ENCODE measurements at regions not wholly inside any gene's neighbourhood (a gene's known extent, or its start where the extent isn't known, plus 50 kb on each side); places are given as distances from the start of the nearest gene placed in this dataset.

DNA sequence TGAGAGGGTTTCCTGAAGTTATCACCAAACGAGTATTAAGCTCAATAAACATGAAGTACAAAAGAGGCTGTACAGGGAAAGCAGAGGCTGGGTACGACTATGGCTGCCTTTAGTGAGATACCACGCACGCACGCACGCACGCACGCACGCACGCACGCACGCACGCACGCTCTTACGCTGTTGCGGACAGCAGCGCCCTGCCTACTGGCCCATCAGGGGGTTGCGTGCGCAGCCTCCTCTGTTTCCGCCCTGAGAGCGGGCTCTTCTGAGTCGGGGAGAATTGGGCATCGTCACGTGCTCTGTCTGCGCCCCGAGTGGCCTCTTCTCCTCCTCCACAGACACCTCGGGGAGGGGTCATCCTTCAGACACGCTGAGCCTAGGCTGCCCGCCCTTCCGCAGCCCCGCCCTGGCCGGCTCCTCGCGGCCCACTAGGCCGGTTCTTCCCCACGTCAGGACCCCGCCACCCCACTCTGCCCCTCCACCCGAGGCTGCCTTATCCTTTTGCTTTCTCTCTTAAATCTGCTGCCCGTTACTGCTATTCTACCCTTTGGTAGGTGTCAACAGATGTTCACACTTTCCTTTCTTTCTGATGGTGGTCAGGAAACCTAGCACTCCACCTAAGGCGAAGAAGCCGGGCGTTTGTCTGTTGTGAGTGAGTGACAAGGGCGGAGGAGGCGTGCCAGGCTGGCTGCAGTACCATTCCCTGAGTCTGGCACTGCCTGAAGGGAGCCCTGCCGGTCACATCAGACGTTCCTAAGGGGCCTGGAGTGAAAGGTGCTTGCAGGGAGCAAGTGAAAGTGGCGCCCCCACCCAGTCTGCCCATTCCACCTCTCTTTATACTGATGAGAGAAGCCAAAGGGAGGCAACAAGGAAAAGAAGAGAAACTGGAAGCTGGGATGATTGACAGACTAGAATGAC lies 300.4 kb upstream of the B3GAT1 start:
- ATAC-seq, result no peak

DNA sequence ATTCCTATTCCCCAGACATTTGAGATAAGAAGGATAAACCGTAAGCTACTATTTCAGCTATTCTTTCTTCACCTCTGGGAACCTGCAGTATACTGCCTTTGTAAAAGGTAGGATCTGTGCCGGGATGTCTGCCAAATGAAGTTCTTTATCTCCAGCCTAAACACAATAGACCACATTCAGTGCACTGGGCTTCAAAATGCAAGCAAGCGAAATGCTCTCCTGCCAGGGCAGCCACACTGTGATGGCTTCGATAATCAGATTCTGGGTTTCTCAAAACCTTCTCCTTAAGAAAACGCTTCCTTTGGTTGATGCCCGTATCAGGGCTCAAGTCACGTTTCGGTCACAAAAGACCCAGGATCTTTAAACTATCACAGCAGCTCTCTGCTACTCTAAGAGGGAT lies 299.5 kb upstream of the B3GAT1 start:
- ATAC-seq, result no peak
- TF ChIP-seq ZFP3 (CRISPR knock-in tag; IDR thresholded peaks at IDR 0.05), result no peak
- no peak for TF ChIP-seq ZC3H10 (CRISPR knock-in tag; IDR thresholded peaks at IDR 0.05)
- no peak for TF ChIP-seq PPARA (CRISPR knock-in tag; IDR thresholded peaks at IDR 0.05; ENCODE audit: borderline replicate concordance)
- TF ChIP-seq, protein P1, sequence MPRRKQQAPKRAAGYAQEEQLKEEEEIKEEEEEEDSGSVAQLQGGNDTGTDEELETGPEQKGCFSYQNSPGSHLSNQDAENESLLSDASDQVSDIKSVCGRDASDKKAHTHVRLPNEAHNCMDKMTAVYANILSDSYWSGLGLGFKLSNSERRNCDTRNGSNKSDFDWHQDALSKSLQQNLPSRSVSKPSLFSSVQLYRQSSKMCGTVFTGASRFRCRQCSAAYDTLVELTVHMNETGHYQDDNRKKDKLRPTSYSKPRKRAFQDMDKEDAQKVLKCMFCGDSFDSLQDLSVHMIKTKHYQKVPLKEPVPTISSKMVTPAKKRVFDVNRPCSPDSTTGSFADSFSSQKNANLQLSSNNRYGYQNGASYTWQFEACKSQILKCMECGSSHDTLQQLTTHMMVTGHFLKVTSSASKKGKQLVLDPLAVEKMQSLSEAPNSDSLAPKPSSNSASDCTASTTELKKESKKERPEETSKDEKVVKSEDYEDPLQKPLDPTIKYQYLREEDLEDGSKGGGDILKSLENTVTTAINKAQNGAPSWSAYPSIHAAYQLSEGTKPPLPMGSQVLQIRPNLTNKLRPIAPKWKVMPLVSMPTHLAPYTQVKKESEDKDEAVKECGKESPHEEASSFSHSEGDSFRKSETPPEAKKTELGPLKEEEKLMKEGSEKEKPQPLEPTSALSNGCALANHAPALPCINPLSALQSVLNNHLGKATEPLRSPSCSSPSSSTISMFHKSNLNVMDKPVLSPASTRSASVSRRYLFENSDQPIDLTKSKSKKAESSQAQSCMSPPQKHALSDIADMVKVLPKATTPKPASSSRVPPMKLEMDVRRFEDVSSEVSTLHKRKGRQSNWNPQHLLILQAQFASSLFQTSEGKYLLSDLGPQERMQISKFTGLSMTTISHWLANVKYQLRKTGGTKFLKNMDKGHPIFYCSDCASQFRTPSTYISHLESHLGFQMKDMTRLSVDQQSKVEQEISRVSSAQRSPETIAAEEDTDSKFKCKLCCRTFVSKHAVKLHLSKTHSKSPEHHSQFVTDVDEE (CRISPR knock-in tag; IDR thresholded peaks at IDR 0.05), result no peak
- no peak for TF ChIP-seq CSDC2 (CRISPR knock-in tag; IDR thresholded peaks at IDR 0.05)
- no peak for TF ChIP-seq SNAI2 (CRISPR knock-in tag; IDR thresholded peaks at IDR 0.05)
- no peak for TF ChIP-seq ZFP30 (CRISPR knock-in tag; IDR thresholded peaks at IDR 0.05)
- no peak for TF ChIP-seq TCF4 (CRISPR knock-in tag; IDR thresholded peaks at IDR 0.05; ENCODE audit: borderline replicate concordance)
- TF ChIP-seq ARNTL (CRISPR knock-in tag; IDR thresholded peaks at IDR 0.05; ENCODE audit: borderline replicate concordance, low read depth), result no peak
- no peak for TF ChIP-seq ZNF70 (CRISPR knock-in tag; IDR thresholded peaks at IDR 0.05)
- TF ChIP-seq ZNF565 (CRISPR knock-in tag; conservative IDR thresholded peaks at IDR 0.05; ENCODE audit: low read depth), result no peak
- TF ChIP-seq TOX (CRISPR knock-in tag; IDR thresholded peaks at IDR 0.05; ENCODE audit: borderline replicate concordance), result no peak
- TF ChIP-seq, protein P2, sequence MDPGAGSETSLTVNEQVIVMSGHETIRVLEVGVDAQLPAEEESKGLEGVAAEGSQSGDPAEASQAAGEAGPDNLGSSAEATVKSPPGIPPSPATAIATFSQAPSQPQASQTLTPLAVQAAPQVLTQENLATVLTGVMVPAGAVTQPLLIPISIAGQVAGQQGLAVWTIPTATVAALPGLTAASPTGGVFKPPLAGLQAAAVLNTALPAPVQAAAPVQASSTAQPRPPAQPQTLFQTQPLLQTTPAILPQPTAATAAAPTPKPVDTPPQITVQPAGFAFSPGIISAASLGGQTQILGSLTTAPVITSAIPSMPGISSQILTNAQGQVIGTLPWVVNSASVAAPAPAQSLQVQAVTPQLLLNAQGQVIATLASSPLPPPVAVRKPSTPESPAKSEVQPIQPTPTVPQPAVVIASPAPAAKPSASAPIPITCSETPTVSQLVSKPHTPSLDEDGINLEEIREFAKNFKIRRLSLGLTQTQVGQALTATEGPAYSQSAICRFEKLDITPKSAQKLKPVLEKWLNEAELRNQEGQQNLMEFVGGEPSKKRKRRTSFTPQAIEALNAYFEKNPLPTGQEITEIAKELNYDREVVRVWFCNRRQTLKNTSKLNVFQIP (CRISPR knock-in tag; IDR thresholded peaks at IDR 0.05; ENCODE audit: borderline replicate concordance, low read depth), result no peak
- no peak for TF ChIP-seq ISL1 (CRISPR knock-in tag; IDR thresholded peaks at IDR 0.05)
- TF ChIP-seq, protein P3, sequence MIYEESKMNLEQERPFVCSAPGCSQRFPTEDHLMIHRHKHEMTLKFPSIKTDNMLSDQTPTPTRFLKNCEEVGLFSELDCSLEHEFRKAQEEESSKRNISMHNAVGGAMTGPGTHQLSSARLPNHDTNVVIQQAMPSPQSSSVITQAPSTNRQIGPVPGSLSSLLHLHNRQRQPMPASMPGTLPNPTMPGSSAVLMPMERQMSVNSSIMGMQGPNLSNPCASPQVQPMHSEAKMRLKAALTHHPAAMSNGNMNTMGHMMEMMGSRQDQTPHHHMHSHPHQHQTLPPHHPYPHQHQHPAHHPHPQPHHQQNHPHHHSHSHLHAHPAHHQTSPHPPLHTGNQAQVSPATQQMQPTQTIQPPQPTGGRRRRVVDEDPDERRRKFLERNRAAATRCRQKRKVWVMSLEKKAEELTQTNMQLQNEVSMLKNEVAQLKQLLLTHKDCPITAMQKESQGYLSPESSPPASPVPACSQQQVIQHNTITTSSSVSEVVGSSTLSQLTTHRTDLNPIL (CRISPR knock-in tag; IDR thresholded peaks at IDR 0.05; ENCODE audit: low read depth), result no peak
- TF ChIP-seq ESRRG (CRISPR knock-in tag; IDR thresholded peaks at IDR 0.05), result no peak
- TF ChIP-seq, protein P4, sequence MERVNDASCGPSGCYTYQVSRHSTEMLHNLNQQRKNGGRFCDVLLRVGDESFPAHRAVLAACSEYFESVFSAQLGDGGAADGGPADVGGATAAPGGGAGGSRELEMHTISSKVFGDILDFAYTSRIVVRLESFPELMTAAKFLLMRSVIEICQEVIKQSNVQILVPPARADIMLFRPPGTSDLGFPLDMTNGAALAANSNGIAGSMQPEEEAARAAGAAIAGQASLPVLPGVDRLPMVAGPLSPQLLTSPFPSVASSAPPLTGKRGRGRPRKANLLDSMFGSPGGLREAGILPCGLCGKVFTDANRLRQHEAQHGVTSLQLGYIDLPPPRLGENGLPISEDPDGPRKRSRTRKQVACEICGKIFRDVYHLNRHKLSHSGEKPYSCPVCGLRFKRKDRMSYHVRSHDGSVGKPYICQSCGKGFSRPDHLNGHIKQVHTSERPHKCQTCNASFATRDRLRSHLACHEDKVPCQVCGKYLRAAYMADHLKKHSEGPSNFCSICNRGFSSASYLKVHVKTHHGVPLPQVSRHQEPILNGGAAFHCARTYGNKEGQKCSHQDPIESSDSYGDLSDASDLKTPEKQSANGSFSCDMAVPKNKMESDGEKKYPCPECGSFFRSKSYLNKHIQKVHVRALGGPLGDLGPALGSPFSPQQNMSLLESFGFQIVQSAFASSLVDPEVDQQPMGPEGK (CRISPR knock-in tag; IDR thresholded peaks at IDR 0.05; ENCODE audit: borderline replicate concordance), result no peak
- no peak for TF ChIP-seq OSR1 (CRISPR knock-in tag; IDR thresholded peaks at IDR 0.05)
- TF ChIP-seq, protein P5, sequence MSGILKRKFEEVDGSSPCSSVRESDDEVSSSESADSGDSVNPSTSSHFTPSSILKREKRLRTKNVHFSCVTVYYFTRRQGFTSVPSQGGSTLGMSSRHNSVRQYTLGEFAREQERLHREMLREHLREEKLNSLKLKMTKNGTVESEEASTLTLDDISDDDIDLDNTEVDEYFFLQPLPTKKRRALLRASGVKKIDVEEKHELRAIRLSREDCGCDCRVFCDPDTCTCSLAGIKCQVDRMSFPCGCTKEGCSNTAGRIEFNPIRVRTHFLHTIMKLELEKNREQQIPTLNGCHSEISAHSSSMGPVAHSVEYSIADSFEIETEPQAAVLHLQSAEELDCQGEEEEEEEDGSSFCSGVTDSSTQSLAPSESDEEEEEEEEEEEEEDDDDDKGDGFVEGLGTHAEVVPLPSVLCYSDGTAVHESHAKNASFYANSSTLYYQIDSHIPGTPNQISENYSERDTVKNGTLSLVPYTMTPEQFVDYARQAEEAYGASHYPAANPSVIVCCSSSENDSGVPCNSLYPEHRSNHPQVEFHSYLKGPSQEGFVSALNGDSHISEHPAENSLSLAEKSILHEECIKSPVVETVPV (CRISPR knock-in tag; IDR thresholded peaks at IDR 0.05), result no peak

More for the DNA sequence above, 300.4 kb upstream of the B3GAT1 start:
- TF ChIP-seq ZFP30 (CRISPR knock-in tag; IDR thresholded peaks at IDR 0.05) (no peak), TCF4 (CRISPR knock-in tag; IDR thresholded peaks at IDR 0.05; ENCODE audit: borderline replicate concordance) (no peak), ESRRG (CRISPR knock-in tag; IDR thresholded peaks at IDR 0.05) (no peak), SNAI2 (CRISPR knock-in tag; IDR thresholded peaks at IDR 0.05) (no peak), ZFP3 (CRISPR knock-in tag; IDR thresholded peaks at IDR 0.05) (no peak), BACH2 (CRISPR knock-in tag; IDR thresholded peaks at IDR 0.05; ENCODE audit: borderline replicate concordance) (no peak), ISL1 (CRISPR knock-in tag; IDR thresholded peaks at IDR 0.05) (no peak), ARNTL (CRISPR knock-in tag; IDR thresholded peaks at IDR 0.05; ENCODE audit: borderline replicate concordance, low read depth) (no peak), TOX (CRISPR knock-in tag; IDR thresholded peaks at IDR 0.05; ENCODE audit: borderline replicate concordance) (no peak), RARB (CRISPR knock-in tag; IDR thresholded peaks at IDR 0.05) (no peak), PPARA (CRISPR knock-in tag; IDR thresholded peaks at IDR 0.05; ENCODE audit: borderline replicate concordance) (no peak), ZC3H10 (CRISPR knock-in tag; IDR thresholded peaks at IDR 0.05) (no peak), GLIS3 (CRISPR knock-in tag; IDR thresholded peaks at IDR 0.05) (no peak)
- TF ChIP-seq, protein P4 (CRISPR knock-in tag; IDR thresholded peaks at IDR 0.05; ENCODE audit: borderline replicate concordance), result no peak
- TF ChIP-seq, protein P2 (CRISPR knock-in tag; IDR thresholded peaks at IDR 0.05; ENCODE audit: borderline replicate concordance, low read depth), result no peak
